Coronary artery (tissue), 2 donors: ENCODE measurements at regions not wholly inside any gene's neighbourhood (a gene's known extent, or its start where the extent isn't known, plus 50 kb on each side); places are given as distances from the start of the nearest gene placed in this dataset.

ENCODE experiments used
- DNase-seq: peaks from one replicate; pipeline ENCODE4 v3.0.0-alpha.2; 2017; ENCODE audit warnings: low spot score
- H3K27ac ChIP-seq, 2 donors: fragments of 200-600 bp; sonication (generic); one replicate each; pipeline ENCODE4 v1.5.1; 2016 to 2019
- H3K4me3 ChIP-seq: fragments of 200-600 bp; sonication (generic); 2 replicates; pipeline ENCODE4 v1.5.1; 2016; ENCODE audit warnings: mild to moderate bottlenecking, moderate library complexity
- TF ChIP-seq, protein P1 (sequence below): fragments of 200-600 bp; sonication (generic); IDR thresholded peaks from one replicate; pipeline ENCODE4 v1.5.1; 2019; ENCODE audit warnings: antibody characterized with exemption

- DNase-seq: no peak
- Histone ChIP-seq H3K27ac (no peak overlapping the region), H3K4me3 (no peak overlapping the region)
- TF ChIP-seq, protein P1, sequence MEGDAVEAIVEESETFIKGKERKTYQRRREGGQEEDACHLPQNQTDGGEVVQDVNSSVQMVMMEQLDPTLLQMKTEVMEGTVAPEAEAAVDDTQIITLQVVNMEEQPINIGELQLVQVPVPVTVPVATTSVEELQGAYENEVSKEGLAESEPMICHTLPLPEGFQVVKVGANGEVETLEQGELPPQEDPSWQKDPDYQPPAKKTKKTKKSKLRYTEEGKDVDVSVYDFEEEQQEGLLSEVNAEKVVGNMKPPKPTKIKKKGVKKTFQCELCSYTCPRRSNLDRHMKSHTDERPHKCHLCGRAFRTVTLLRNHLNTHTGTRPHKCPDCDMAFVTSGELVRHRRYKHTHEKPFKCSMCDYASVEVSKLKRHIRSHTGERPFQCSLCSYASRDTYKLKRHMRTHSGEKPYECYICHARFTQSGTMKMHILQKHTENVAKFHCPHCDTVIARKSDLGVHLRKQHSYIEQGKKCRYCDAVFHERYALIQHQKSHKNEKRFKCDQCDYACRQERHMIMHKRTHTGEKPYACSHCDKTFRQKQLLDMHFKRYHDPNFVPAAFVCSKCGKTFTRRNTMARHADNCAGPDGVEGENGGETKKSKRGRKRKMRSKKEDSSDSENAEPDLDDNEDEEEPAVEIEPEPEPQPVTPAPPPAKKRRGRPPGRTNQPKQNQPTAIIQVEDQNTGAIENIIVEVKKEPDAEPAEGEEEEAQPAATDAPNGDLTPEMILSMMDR: no peak
Measured at GRCh38 chr3:31445701-31446100, 87.0 kb upstream of the STT3B start.

GRCh38 chr3:31448035-31448881 is 84.5 kb upstream of the STT3B start:
- TF ChIP-seq, protein P1: no peak
- H3K4me3 ChIP-seq: no peak overlapping the region
- no peak overlapping the region for H3K27ac ChIP-seq
- DNase-seq: no peak

DNA sequence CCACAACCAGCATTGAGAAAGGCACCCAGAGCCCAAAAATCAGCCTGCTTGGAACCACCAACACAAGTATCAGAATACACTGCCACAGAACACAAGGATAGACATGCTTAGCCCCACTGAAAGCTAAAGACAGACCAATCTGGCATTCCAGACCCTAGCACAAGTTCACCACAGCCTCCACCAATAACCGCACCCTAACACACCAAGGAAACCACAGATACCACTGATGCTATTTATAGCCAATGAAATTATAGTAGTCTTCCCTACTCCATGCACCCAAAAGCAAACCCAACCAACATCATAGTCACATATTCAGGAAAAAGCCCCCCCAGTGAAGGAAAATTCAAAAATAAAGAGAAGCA is 83.9 kb upstream of the STT3B start:
- Histone ChIP-seq H3K4me3 (no peak overlapping the region), H3K27ac (no peak overlapping the region)
- TF ChIP-seq, protein P1: no peak
- no peak for DNase-seq

GRCh38 chr3:31449318-31449717 is 83.4 kb upstream of the STT3B start:
- no peak overlapping the region for H3K27ac ChIP-seq
- no peak overlapping the region for H3K4me3 ChIP-seq
- DNase-seq: no peak
- TF ChIP-seq, protein P1: no peak

- no peak overlapping the region for H3K4me3 ChIP-seq
- no peak overlapping the region for H3K27ac ChIP-seq
- TF ChIP-seq, protein P1: no peak
- DNase-seq: no peak
Measured at GRCh38 chr3:31450345-31450744, 82.4 kb upstream of the STT3B start.

DNA sequence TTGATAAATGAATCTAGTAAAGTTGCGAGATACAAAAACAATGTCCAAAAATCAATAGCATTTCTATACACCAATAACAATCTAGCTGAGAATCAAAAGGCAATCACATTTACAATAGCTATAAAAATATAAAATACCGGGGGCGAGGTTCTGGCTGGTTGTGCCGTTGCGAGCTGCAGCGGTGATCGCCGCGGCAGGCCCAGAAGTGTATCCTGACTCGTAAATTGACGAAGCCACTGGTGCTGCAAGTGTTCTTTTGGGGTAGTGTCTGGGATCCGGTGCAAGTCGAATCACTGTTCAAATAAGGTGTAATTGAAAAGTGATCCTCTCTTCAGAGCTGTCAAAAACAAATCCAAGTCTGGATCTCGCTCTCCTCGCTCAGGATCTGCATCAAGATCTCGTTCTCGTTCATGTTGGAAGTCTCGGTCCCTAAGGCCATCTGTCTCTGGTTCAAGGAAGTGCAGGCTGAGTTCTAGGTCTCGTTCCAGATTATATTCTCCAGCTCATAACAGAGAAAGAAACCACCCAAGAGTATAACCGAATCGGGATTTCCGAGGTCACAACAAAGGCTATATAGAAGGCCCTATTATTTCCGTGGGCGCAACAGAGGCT is 80.1 kb upstream of the STT3B start:
- Histone ChIP-seq H3K27ac (no peak overlapping the region), H3K4me3 (no peak overlapping the region)
- TF ChIP-seq, protein P1: no peak
- DNase-seq: no peak

- TF ChIP-seq, protein P1: no peak
- DNase-seq: no peak
- Histone ChIP-seq H3K27ac (no peak overlapping the region), H3K4me3 (no peak overlapping the region)
Measured at GRCh38 chr3:31453430-31453829, 79.3 kb upstream of the STT3B start.
